HEK293T (cell line): ENCODE measurements at regions not wholly inside any gene's neighbourhood (a gene's known extent, or its start where the extent isn't known, plus 50 kb on each side); places are given as distances from the start of the nearest gene placed in this dataset.

Experiments used
- ARNT ChIP-seq: fragments of 450-650 bp; IDR thresholded peaks from 2 replicates; pipeline ENCODE4 v1.6.1; 2017; ENCODE audit warnings: mild to moderate bottlenecking
- BHLHE40 ChIP-seq: fragments of 450-650 bp; IDR thresholded peaks from 2 replicates; pipeline ENCODE4 v1.6.1; 2016; ENCODE audit warnings: mild to moderate bottlenecking, moderate library complexity, borderline replicate concordance
- CTBP1 ChIP-seq: fragments of 450-650 bp; IDR thresholded peaks from 2 replicates; pipeline ENCODE4 v1.6.1; 2016; ENCODE audit warnings: borderline replicate concordance
- ELF4 ChIP-seq: fragments of 450-650 bp; IDR thresholded peaks from 2 replicates; pipeline ENCODE4 v1.6.1; 2017; ENCODE audit warnings: antibody characterized with exemption
- FOXA1 ChIP-seq: fragments of 450-650 bp; IDR thresholded peaks from 2 replicates; pipeline ENCODE4 v1.6.1; 2016; ENCODE audit warnings: mild to moderate bottlenecking
- FOXK2 ChIP-seq: fragments of 450-650 bp; IDR thresholded peaks from 2 replicates; pipeline ENCODE4 v1.6.1; 2016; ENCODE audit warnings: mild to moderate bottlenecking
- FOXM1 ChIP-seq: fragments of 450-650 bp; IDR thresholded peaks from 2 replicates; pipeline ENCODE4 v1.6.1; 2017; ENCODE audit warnings: mild to moderate bottlenecking, borderline replicate concordance
- HDGF ChIP-seq: fragments of 450-650 bp; IDR thresholded peaks from 2 replicates; pipeline ENCODE4 v1.6.1; 2017; ENCODE audit warnings: antibody characterized with exemption, borderline replicate concordance
- NFRKB ChIP-seq: fragments of 450-650 bp; IDR thresholded peaks from 2 replicates; pipeline ENCODE4 v1.6.1; 2016; ENCODE audit warnings: mild to moderate bottlenecking, moderate library complexity
- PKNOX1 ChIP-seq: fragments of 450-650 bp; IDR thresholded peaks from 2 replicates; pipeline ENCODE4 v1.6.1; 2016
- SP1 ChIP-seq: fragments of 450-650 bp; IDR thresholded peaks from 2 replicates; pipeline ENCODE4 v1.6.1; 2017
- SUZ12 ChIP-seq: fragments of 450-650 bp; IDR thresholded peaks from 2 replicates; pipeline ENCODE4 v1.6.1; 2016; ENCODE audit warnings: mild to moderate bottlenecking
- TARDBP ChIP-seq: fragments of 450-650 bp; IDR thresholded peaks from 2 replicates; pipeline ENCODE4 v1.6.1; 2016
- ZNF384 ChIP-seq: fragments of 450-650 bp; IDR thresholded peaks from 2 replicates; pipeline ENCODE4 v1.6.1; 2016

DNA sequence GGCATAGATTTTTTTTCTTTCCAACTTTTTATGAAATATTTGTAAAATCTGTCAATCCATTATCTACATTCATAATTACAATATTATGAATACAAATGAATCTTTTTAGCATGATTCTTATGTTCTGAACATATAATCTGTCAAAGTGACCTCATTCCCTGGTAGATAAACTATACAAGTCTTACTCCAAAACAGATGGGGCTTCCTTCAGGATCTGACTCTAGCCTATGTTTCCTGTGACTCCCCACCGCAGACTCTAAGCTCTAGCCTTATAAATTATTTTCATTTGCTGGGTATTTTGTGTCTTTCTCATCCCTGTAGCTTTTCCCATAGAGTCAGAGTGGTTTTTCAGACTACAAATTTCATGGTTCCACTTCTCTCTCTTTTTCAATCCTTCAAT, 202.1 kb upstream of the KITLG start:
- TF ChIP-seq FOXM1 (no peak), FOXA1 (no peak), ZNF384 (no peak), BHLHE40 (no peak), SP1 (no peak), ARNT (no peak), HDGF (no peak), ELF4 (no peak), PKNOX1 (no peak), CTBP1 (no peak), SUZ12 (no peak), NFRKB (no peak), FOXK2 (no peak), TARDBP (no peak)
